ENCODE measurements at regions not wholly inside any gene's neighbourhood (a gene's known extent, or its start where the extent isn't known, plus 50 kb on each side); places are given as distances from the start of the nearest gene placed in this dataset.

DNA sequence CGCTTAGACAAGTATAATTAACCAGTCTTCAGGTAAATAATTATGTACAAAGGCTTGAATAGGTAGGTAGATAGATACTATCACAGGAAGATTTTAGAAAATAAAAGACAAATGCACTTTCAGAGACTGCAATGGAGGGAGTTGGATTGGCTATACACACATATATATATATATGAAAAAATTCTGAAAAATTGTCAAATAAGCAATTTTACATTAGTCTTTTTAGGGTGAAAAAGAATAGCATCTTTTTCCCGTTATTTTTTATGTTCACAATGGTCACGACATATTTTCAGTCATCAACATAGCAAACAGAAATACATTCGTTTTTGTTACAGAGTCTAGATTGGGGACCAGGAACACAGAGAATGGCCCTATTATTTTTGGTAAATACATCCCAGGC, 385.9 kb upstream of the ACTRT1 start:
- TF ChIP-seq, protein P1, sequence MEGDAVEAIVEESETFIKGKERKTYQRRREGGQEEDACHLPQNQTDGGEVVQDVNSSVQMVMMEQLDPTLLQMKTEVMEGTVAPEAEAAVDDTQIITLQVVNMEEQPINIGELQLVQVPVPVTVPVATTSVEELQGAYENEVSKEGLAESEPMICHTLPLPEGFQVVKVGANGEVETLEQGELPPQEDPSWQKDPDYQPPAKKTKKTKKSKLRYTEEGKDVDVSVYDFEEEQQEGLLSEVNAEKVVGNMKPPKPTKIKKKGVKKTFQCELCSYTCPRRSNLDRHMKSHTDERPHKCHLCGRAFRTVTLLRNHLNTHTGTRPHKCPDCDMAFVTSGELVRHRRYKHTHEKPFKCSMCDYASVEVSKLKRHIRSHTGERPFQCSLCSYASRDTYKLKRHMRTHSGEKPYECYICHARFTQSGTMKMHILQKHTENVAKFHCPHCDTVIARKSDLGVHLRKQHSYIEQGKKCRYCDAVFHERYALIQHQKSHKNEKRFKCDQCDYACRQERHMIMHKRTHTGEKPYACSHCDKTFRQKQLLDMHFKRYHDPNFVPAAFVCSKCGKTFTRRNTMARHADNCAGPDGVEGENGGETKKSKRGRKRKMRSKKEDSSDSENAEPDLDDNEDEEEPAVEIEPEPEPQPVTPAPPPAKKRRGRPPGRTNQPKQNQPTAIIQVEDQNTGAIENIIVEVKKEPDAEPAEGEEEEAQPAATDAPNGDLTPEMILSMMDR (conservative IDR thresholded peaks at IDR 0.05; ENCODE audit: low read depth, low read length), result no peak
- TF ChIP-seq EZH2 (IDR thresholded peaks at IDR 0.05; ENCODE audit: low read length, unreplicated experiment), result no peak
